Uterus (tissue), 3 donors: ENCODE measurements at regions not wholly inside any gene's neighbourhood (a gene's known extent, or its start where the extent isn't known, plus 50 kb on each side); places are given as distances from the start of the nearest gene placed in this dataset.

Experiments used
- DNase-seq, 2 donors: peaks; one replicate each; pipeline ENCODE4 v3.0.0-alpha.2; 2019 to 2020
- H3K27ac ChIP-seq, 2 donors: fragments of 200-600 bp; sonication (generic); 1 replicate in 1 of 2; 2 replicates in 1 of 2; pipeline ENCODE4 v1.5.1; 2016 to 2018
- H3K27me3 ChIP-seq, 2 donors: fragments of 200-600 bp; sonication (generic); one replicate each; pipeline ENCODE4 v1.5.1; 2018 to 2019; ENCODE audit warnings: control low read depth in 1 of 2
- H3K36me3 ChIP-seq, 2 donors: fragments of 200-600 bp; sonication (generic); one replicate each; pipeline ENCODE4 v1.5.1; 2019; ENCODE audit warnings: control low read depth in 1 of 2
- H3K4me1 ChIP-seq, 2 donors: fragments of 200-600 bp; sonication (generic); one replicate each; pipeline ENCODE4 v1.5.1; 2018 to 2019; ENCODE audit warnings: control low read depth in 1 of 2
- H3K4me3 ChIP-seq, 2 donors: fragments of 200-600 bp; sonication (generic); 1 replicate in 1 of 2; 2 replicates in 1 of 2; pipeline ENCODE4 v1.5.1; 2018 to 2019; ENCODE audit warnings: mild to moderate bottlenecking in 1 of 2
- H3K9me3 ChIP-seq, 2 donors: fragments of 200-600 bp; sonication (generic); one replicate each; pipeline ENCODE4 v1.5.1; 2019; ENCODE audit warnings: control low read depth in 1 of 2
- POLR2A ChIP-seq, 2 donors: fragments of 450-650 bp; IDR thresholded peaks; one replicate each; pipeline ENCODE4 v1.6.1; 2016; ENCODE audit warnings: antibody characterized with exemption in 2 of 2, mild to moderate bottlenecking in 1 of 2, moderate library complexity in 1 of 2
- intact Hi-C: fragments of 100-400 bp; cut with DNase I; formaldehyde crosslinking; loops from one replicate; pipeline ENCODE4 v1.15.1; 2023; ENCODE audit warnings: low total_unique reads
- TF ChIP-seq, protein P1 (sequence below), 4 experiments: fragments of 200-600 bp in 2 of 4; fragments of 450-650 bp in 2 of 4; sonication (generic) in 2 of 4; IDR thresholded peaks; one replicate each; pipeline ENCODE4 v1.5.1; 2016 to 2019; ENCODE audit warnings: antibody characterized with exemption in 4 of 4, mild to moderate bottlenecking in 2 of 4, moderate library complexity in 1 of 4
- donor health status: DM: yes; HTN: yes; CAD: no.

GRCh38 chr10:4024516-4025245, 239.7 kb upstream of the KLF6 start:
- DNase-seq: no peak
- Histone ChIP-seq H3K36me3 (no peaks in the 10 kb centered on the region), H3K9me3 (no peaks in the 10 kb centered on the region), H3K4me1 (no peaks in the 10 kb centered on the region), H3K27ac (no peak overlapping the region), H3K27me3 (no peaks in the 10 kb centered on the region), H3K4me3 (no peak overlapping the region)
- intact Hi-C loops: no loop called here
- no peak for TF ChIP-seq POLR2A (IDR thresholded peaks at IDR 0.05)
- TF ChIP-seq, protein P1, sequence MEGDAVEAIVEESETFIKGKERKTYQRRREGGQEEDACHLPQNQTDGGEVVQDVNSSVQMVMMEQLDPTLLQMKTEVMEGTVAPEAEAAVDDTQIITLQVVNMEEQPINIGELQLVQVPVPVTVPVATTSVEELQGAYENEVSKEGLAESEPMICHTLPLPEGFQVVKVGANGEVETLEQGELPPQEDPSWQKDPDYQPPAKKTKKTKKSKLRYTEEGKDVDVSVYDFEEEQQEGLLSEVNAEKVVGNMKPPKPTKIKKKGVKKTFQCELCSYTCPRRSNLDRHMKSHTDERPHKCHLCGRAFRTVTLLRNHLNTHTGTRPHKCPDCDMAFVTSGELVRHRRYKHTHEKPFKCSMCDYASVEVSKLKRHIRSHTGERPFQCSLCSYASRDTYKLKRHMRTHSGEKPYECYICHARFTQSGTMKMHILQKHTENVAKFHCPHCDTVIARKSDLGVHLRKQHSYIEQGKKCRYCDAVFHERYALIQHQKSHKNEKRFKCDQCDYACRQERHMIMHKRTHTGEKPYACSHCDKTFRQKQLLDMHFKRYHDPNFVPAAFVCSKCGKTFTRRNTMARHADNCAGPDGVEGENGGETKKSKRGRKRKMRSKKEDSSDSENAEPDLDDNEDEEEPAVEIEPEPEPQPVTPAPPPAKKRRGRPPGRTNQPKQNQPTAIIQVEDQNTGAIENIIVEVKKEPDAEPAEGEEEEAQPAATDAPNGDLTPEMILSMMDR (IDR thresholded peaks at IDR 0.05): no peak

DNA sequence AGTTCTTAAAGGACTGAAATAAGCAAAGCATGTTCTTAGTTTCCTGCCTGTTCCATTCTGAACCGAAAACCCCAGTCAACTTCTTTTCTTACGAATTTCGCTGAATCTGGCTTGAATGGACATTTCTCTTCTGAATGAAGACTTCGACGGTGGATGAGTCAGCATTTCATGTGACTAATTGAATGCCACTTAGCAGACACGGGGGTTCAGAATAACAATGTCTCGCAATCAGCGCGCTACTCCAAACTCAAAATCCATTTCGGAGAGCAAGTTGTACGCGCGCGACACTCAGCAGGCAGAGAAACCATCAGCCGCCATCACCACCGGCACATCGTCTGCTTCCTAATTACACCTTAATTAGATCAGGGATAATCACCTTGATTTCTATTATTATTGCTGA, 239.0 kb upstream of the KLF6 start:
- no peak overlapping the region for H3K4me3 ChIP-seq
- intact Hi-C loops: no loop called here

DNA sequence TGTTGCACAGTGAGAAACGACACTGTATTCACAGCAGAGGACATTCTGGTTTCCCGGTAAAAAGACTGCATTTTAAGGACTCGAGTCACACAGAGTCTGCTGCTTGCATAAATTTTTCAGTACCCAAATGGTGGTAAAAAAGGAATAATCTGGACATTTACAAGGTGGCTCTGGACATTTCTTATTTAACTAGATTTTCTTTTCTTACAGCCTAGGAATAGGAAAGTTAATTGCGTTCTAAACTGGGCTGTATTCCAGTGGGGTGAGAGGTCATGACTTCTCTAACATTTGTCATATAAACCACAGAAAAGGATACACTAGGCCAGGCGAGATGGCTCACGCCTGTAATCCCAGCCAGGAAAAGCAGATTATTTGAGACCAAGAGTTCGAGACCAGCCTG, 237.5 kb upstream of the KLF6 start:
- Histone ChIP-seq H3K4me3 (no peak overlapping the region), H3K4me1 (no peaks in the 10 kb centered on the region), H3K27me3 (no peaks in the 10 kb centered on the region), H3K9me3 (no peaks in the 10 kb centered on the region), H3K36me3 (no peaks in the 10 kb centered on the region), H3K27ac (no peak overlapping the region)
- intact Hi-C loops: no loop called here
- DNase-seq: no peak
- TF ChIP-seq POLR2A (IDR thresholded peaks at IDR 0.05): no peak
- TF ChIP-seq, protein P1 (IDR thresholded peaks at IDR 0.05): no peak

More for the DNA sequence above, 239.0 kb upstream of the KLF6 start:
- DNase-seq: no peak
- H3K4me1 ChIP-seq: no peaks in the 10 kb centered on the region
- no peak overlapping the region for H3K27ac ChIP-seq
- H3K27me3 ChIP-seq: no peaks in the 10 kb centered on the region
- TF ChIP-seq POLR2A (IDR thresholded peaks at IDR 0.05): no peak
- TF ChIP-seq, protein P1 (IDR thresholded peaks at IDR 0.05): no peak
- no peaks in the 10 kb centered on the region for H3K9me3 ChIP-seq
- no peaks in the 10 kb centered on the region for H3K36me3 ChIP-seq

- intact Hi-C loops: no loop called here
- Histone ChIP-seq H3K27ac (no peak overlapping the region), H3K4me3 (no peak overlapping the region), H3K27me3 (no peaks in the 10 kb centered on the region), H3K36me3 (no peaks in the 10 kb centered on the region), H3K9me3 (no peaks in the 10 kb centered on the region), H3K4me1 (no peaks in the 10 kb centered on the region)
- TF ChIP-seq, protein P1 (IDR thresholded peaks at IDR 0.05): no peak
- TF ChIP-seq POLR2A (IDR thresholded peaks at IDR 0.05): no peak
- no peak for DNase-seq
Observed at GRCh38 chr10:4020631-4021030, 235.6 kb upstream of the KLF6 start.

DNA sequence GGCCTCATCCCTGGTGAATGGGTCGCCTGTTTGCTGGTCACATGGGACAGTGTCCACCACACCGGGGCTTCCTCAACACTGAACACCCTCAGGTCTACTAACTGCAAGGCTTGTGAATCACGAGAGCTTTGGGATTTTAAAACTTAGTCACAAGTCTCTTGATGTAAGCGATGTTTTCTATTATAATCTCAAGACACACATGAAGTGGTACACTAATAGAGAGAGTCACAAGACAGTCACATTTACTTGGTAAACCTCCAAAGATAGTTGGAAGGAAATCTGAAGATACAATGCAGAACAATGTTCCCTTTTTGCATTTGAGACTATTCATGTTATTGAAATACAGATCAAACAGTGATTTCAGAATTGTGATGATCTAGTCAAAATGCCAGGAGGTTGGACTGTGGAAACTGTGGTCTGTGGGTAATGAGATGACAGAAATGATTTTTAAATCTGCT, 233.1 kb upstream of the KLF6 start:
- intact Hi-C loops: no loop called here
- TF ChIP-seq POLR2A (IDR thresholded peaks at IDR 0.05): no peak
- TF ChIP-seq, protein P1 (IDR thresholded peaks at IDR 0.05): no peak
- Histone ChIP-seq H3K4me1 (no peaks in the 10 kb centered on the region), H3K9me3 (no peaks in the 10 kb centered on the region), H3K27me3 (no peaks in the 10 kb centered on the region), H3K36me3 (no peaks in the 10 kb centered on the region), H3K4me3 (no peak overlapping the region), H3K27ac (no peak overlapping the region)
- DNase-seq: no peak
